D721Med (cell line): ENCODE measurements at regions not wholly inside any gene's neighbourhood (a gene's known extent, or its start where the extent isn't known, plus 50 kb on each side); places are given as distances from the start of the nearest gene placed in this dataset.

Experiments
- DNase-seq: peaks from one replicate; pipeline ENCODE4 v3.0.0; 2011; ENCODE audit warnings: low spot score; ENCODE audit not compliant: insufficient read length
- FAIRE-seq: peaks from 2 replicates; lab custom pipeline; 2011; peaks lifted over from hg19 to GRCh38; lab: Jason Lieb, UNC
- TF ChIP-seq, protein P1 (sequence below): IDR thresholded peaks from 2 replicates; pipeline ENCODE4 v1.5.1; 2012; ENCODE audit warnings: mild to moderate bottlenecking, control low read depth; ENCODE audit not compliant: insufficient read depth; ENCODE audit errors: missing control alignments

DNA sequence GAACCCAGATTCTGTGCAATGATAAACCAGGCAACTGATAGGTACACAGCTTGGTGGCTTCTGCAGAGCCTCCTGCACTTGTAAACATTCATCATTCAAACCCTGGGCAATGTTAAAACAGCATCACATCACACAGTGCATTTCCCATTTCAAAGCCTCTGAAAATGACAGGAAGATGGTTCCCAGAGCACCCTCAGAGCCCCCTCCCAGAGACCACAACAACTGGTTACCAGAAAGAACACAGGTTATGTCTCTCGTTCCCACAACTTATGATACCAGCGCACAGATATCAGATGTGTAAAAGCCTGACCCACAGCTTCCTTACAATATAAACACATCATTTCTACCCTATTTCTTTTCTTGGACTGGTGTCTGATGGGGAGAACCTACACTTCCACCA lies 248.7 kb downstream of the AUH start:
- DNase-seq (no peak), FAIRE-seq (no peak)
- TF ChIP-seq, protein P1, sequence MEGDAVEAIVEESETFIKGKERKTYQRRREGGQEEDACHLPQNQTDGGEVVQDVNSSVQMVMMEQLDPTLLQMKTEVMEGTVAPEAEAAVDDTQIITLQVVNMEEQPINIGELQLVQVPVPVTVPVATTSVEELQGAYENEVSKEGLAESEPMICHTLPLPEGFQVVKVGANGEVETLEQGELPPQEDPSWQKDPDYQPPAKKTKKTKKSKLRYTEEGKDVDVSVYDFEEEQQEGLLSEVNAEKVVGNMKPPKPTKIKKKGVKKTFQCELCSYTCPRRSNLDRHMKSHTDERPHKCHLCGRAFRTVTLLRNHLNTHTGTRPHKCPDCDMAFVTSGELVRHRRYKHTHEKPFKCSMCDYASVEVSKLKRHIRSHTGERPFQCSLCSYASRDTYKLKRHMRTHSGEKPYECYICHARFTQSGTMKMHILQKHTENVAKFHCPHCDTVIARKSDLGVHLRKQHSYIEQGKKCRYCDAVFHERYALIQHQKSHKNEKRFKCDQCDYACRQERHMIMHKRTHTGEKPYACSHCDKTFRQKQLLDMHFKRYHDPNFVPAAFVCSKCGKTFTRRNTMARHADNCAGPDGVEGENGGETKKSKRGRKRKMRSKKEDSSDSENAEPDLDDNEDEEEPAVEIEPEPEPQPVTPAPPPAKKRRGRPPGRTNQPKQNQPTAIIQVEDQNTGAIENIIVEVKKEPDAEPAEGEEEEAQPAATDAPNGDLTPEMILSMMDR: no peak

DNA sequence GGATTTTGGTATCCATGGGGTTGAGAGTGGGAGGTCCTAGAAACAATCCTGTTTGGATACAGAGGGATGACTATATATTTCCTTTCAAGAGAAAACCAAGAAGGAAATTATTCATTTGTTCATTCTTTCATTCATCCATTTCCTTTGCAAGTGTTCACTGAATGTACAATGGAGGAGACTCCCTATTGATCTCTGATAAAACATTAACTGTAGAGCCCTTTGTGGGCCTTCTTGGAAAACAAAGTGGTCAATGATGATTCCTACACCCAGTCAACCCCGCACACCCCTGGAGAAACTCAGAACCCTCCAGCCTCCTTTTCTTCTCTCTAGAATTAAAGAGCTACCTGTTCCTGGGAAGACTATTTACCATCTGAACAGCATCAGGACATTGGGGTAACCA lies 247.3 kb downstream of the AUH start:
- DNase-seq (no peak), FAIRE-seq (no peak)
- TF ChIP-seq, protein P1: no peak

DNA sequence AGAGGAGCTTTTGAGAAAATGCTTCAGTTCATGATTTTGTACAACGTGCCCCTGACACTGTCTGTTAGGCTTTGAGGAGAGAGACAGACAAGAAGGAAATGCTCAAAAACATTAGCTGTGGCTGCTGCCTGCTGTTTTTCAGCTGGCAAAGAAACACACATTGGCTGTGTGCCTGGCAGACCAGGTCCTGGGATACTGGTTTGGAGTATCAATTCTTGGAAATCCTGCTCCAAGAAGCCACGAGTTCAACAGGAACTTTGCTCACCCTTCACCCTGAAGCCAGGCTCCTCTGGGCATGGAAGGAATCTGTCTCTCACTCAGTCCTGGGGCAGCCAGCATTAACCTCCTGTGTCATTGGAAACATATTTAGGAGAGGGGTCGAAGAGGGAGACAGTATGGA lies 245.5 kb downstream of the AUH start:
- DNase-seq (no peak), FAIRE-seq (no peak)
- TF ChIP-seq, protein P1: no peak

GRCh38 chr9:91116711-91117110 lies 245.0 kb downstream of the AUH start:
- DNase-seq (no peak), FAIRE-seq (no peak)
- TF ChIP-seq, protein P1: no peak

DNA sequence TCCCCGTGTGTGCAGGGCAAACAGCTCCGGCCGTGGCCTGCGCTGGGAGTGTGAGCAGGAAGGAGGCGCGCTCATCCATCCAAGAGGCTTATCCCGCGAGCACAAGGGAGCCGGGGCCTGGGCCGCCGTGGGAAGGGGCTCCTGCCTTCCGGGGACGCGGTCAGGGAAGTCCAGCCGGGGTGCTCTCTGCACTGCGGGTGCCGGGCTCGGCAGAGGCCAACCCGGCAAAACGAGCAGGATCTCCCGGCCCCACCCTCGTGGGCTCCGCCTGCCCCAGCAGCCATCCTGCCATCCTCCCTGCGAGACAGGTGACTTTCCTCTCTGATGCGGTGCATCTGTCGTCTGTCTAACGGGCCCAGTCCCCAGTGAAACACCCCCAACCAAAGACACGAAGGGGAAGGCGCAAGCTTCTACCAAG lies 244.2 kb downstream of the AUH start:
- DNase-seq: no peak
- no peak for FAIRE-seq
- TF ChIP-seq, protein P1: no peak

- DNase-seq (no peak), FAIRE-seq (no peak)
- TF ChIP-seq, protein P1: no peak
Measured at GRCh38 chr9:91117959-91118703, 243.6 kb downstream of the AUH start.

- TF ChIP-seq, protein P1: no peak
- FAIRE-seq (no peak), DNase-seq (no peak)
Measured at GRCh38 chr9:91118704-91119025, 243.1 kb downstream of the AUH start.
